ENCODE measurements at regions not wholly inside any gene's neighbourhood (a gene's known extent, or its start where the extent isn't known, plus 50 kb on each side); places are given as distances from the start of the nearest gene placed in this dataset.

DNA sequence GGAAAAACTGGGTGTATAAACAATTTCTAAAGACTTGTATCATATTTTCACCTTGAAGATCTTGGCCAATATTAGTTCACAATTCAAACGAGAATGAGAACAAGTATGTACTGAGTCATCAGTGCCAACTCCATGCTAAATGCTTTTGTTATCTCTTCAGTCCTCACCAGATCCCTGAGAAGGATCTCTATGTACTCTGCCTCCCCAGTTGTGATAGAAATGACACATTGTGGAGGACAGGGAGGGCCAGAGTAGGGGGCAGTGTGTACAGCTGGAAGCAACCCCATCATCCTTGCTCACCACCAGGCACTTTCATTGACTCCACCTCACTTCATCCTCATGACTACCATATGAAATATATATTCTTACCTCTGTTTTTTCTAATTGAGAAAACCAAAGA, 353.7 kb upstream of the SOX2 start:
- Mint-ChIP-seq H3K27ac (ENCODE audit: unreplicated experiment) (no peak overlapping the region), H3K36me3 (ENCODE audit: low read depth, unreplicated experiment) (no peaks in the 10 kb centered on the region), H3K27me3 (ENCODE audit: unreplicated experiment) (no peaks in the 10 kb centered on the region), H3K4me1 (ENCODE audit: unreplicated experiment) (no peaks in the 10 kb centered on the region), H3K9me3 (ENCODE audit: unreplicated experiment) (no peaks in the 10 kb centered on the region), H3K4me3 (ENCODE audit: unreplicated experiment) (no peak overlapping the region)
- no peak for DNase-seq (ENCODE audit: low spot score)
- TF ChIP-seq, protein P1, sequence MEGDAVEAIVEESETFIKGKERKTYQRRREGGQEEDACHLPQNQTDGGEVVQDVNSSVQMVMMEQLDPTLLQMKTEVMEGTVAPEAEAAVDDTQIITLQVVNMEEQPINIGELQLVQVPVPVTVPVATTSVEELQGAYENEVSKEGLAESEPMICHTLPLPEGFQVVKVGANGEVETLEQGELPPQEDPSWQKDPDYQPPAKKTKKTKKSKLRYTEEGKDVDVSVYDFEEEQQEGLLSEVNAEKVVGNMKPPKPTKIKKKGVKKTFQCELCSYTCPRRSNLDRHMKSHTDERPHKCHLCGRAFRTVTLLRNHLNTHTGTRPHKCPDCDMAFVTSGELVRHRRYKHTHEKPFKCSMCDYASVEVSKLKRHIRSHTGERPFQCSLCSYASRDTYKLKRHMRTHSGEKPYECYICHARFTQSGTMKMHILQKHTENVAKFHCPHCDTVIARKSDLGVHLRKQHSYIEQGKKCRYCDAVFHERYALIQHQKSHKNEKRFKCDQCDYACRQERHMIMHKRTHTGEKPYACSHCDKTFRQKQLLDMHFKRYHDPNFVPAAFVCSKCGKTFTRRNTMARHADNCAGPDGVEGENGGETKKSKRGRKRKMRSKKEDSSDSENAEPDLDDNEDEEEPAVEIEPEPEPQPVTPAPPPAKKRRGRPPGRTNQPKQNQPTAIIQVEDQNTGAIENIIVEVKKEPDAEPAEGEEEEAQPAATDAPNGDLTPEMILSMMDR (IDR thresholded peaks at IDR 0.05; ENCODE audit: unreplicated experiment) = no peak

DNA sequence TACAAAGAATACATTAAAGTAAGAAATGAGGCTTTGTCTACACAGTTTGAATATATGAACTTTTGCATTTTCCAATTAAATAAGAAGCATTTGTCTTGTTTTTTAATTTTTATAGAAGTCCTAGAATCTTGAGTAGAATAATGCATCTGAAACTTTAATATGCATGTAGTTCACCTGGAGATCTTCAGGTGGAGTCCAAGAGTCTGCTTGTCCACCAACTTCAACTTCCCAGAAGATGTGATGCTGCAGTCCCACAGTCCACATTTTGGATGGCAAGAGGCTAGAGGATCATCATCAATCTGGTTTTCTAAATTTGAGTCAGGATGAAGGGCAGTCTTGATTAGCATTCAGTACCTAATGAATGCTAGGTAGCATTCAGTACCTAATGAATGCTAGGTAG, 357.6 kb upstream of the SOX2 start:
- no peaks in the 10 kb centered on the region for H3K27me3 Mint-ChIP-seq (ENCODE audit: unreplicated experiment)
- TF ChIP-seq, protein P1 (IDR thresholded peaks at IDR 0.05; ENCODE audit: unreplicated experiment) = no peak
- no peaks in the 10 kb centered on the region for H3K9me3 Mint-ChIP-seq (ENCODE audit: unreplicated experiment)

DNA sequence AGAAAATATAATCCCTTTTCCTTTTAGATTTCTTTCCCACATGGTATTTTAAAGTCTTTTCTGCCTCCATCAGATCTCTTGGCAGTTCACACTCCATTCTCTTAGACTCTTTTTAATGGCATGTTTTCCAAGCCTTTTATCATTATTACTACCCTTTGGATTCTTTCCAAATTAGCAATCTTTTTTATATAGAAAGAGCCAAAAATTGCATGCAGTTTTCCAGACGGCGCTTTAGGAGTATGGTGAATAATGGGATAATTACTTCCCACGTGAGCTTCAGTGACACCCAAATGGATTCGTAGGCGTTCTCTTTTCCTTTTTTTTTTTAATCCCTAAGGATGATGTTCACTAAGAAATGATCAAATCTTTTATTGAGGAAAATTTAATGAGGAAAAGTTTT, 354.8 kb upstream of the DNAJC19 start:
- H3K4me1 Mint-ChIP-seq (ENCODE audit: unreplicated experiment) = no peaks in the 10 kb centered on the region
- no peaks in the 10 kb centered on the region for H3K9me3 Mint-ChIP-seq (ENCODE audit: unreplicated experiment)
- H3K36me3 Mint-ChIP-seq (ENCODE audit: low read depth, unreplicated experiment) = no peaks in the 10 kb centered on the region
- TF ChIP-seq, protein P1 (IDR thresholded peaks at IDR 0.05; ENCODE audit: unreplicated experiment) = no peak
- H3K27ac Mint-ChIP-seq (ENCODE audit: unreplicated experiment) = no peak overlapping the region
- DNase-seq (ENCODE audit: low spot score) = no peak
- H3K4me3 Mint-ChIP-seq (ENCODE audit: unreplicated experiment) = no peak overlapping the region
- H3K27me3 Mint-ChIP-seq (ENCODE audit: unreplicated experiment) = no peaks in the 10 kb centered on the region

More for the DNA sequence above, 357.6 kb upstream of the SOX2 start:
- no peaks in the 10 kb centered on the region for H3K4me1 Mint-ChIP-seq (ENCODE audit: unreplicated experiment)
- H3K27ac Mint-ChIP-seq (ENCODE audit: unreplicated experiment) = no peak overlapping the region
- no peak overlapping the region for H3K4me3 Mint-ChIP-seq (ENCODE audit: unreplicated experiment)
- no peaks in the 10 kb centered on the region for H3K36me3 Mint-ChIP-seq (ENCODE audit: low read depth, unreplicated experiment)
- no peak for DNase-seq (ENCODE audit: low spot score)

DNA sequence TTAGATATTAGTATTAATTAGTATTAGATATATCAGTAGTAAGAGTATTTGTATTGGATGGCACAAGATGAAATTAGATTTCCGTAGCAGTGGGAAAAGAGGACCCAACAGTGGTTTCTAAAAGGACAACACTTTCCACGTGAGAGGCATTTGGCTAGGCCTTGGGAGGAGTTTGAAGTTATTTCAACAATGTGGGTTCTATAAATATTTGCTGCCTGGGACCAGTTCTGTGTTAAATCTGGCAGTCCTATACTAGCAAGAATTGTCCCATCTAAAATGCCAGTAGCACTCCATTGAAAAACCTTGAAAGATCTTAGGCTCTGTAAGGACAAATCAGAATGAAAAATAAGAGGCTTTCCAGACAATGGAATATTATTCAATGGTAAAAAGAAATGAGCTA, 347.1 kb upstream of the DNAJC19 start:
- H3K27ac Mint-ChIP-seq (ENCODE audit: unreplicated experiment) = no peak overlapping the region
- DNase-seq (ENCODE audit: low spot score) = no peak

DNA sequence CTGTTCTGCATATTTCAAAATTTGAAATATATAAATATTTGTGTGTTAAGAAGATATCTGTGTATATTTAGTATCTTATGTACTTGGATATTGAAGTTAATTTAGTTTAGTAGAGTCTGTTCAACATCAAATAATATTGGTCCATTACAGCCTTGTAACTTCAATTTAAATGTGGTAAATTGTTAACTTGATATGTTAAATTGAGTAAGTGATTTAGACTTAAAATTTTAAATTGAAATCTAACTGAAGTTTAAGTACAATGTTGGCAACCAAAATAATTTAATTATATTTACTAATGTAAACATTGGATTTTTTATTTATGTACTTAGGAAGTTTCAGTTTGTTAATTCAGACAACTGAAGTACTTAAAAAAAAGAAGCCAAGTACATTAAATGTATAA, 343.9 kb upstream of the DNAJC19 start:
- TF ChIP-seq, protein P1 (IDR thresholded peaks at IDR 0.05; ENCODE audit: unreplicated experiment) = no peak
- H3K27me3 Mint-ChIP-seq (ENCODE audit: unreplicated experiment) = no peaks in the 10 kb centered on the region
- no peaks in the 10 kb centered on the region for H3K36me3 Mint-ChIP-seq (ENCODE audit: low read depth, unreplicated experiment)
- H3K9me3 Mint-ChIP-seq (ENCODE audit: unreplicated experiment) = no peaks in the 10 kb centered on the region
- no peak overlapping the region for H3K4me3 Mint-ChIP-seq (ENCODE audit: unreplicated experiment)
- no peak overlapping the region for H3K27ac Mint-ChIP-seq (ENCODE audit: unreplicated experiment)
- no peaks in the 10 kb centered on the region for H3K4me1 Mint-ChIP-seq (ENCODE audit: unreplicated experiment)
- DNase-seq (ENCODE audit: low spot score) = no peak

More for the DNA sequence above, 347.1 kb upstream of the DNAJC19 start:
- Mint-ChIP-seq H3K36me3 (ENCODE audit: low read depth, unreplicated experiment) (no peaks in the 10 kb centered on the region), H3K9me3 (ENCODE audit: unreplicated experiment) (no peaks in the 10 kb centered on the region), H3K4me1 (ENCODE audit: unreplicated experiment) (no peaks in the 10 kb centered on the region), H3K27me3 (ENCODE audit: unreplicated experiment) (no peaks in the 10 kb centered on the region), H3K4me3 (ENCODE audit: unreplicated experiment) (no peak overlapping the region)
- TF ChIP-seq, protein P1 (IDR thresholded peaks at IDR 0.05; ENCODE audit: unreplicated experiment) = no peak
